Neural cell (in vitro differentiated cells): ENCODE measurements at regions not wholly inside any gene's neighbourhood (a gene's known extent, or its start where the extent isn't known, plus 50 kb on each side); places are given as distances from the start of the nearest gene placed in this dataset.

Source experiments
- H2AFZ ChIP-seq: fragments of 200-600, 300-800 bp; sonication (generic), shearing (Covaris generic); 2 replicates; pipeline ENCODE4 v1.6.0; 2014; ENCODE audit warnings: low read depth, mild to moderate bottlenecking, antibody characterized with exemption, low read length, moderate library complexity
- H3F3A ChIP-seq: fragments of 200-600 bp; shearing (Covaris generic); 2 replicates; pipeline ENCODE4 v1.6.1; 2016; ENCODE audit warnings: mild to moderate bottlenecking, moderate library complexity, mixed read lengths, antibody characterized with exemption, low read length; ENCODE audit not compliant: insufficient read depth, poor library complexity, severe bottlenecking
- H3K27ac ChIP-seq: fragments of 200-600, 300-800 bp; sonication (generic), shearing (Covaris generic); 2 replicates; pipeline ENCODE4 v1.5.1; 2014; ENCODE audit warnings: mild to moderate bottlenecking, low read length, moderate library complexity
- H3K27me3 ChIP-seq: fragments of 300-800, 200-600 bp; sonication (generic), shearing (Covaris generic); 2 replicates; pipeline ENCODE4 v1.6.0; 2014; ENCODE audit warnings: mild to moderate bottlenecking, low read depth, low read length, moderate library complexity; ENCODE audit not compliant: insufficient read depth
- H3K36me3 ChIP-seq: fragments of 300-800, 200-600 bp; sonication (generic), shearing (Covaris generic); 2 replicates; pipeline ENCODE4 v1.5.1; 2014; ENCODE audit warnings: mild to moderate bottlenecking, antibody characterized with exemption, low read length, moderate library complexity; ENCODE audit not compliant: insufficient read depth
- H3K4me2 ChIP-seq: fragments of 300-800, 200-600 bp; sonication (generic), shearing (Covaris generic); 2 replicates; pipeline ENCODE4 v1.6.0; 2014; ENCODE audit warnings: mild to moderate bottlenecking, low read length
- H3K4me3 ChIP-seq: fragments of 300-800, 200-600 bp; sonication (generic), shearing (Covaris generic); 2 replicates; pipeline ENCODE4 v1.5.1; 2014; ENCODE audit warnings: mild to moderate bottlenecking, low read length, moderate library complexity
- H3K79me2 ChIP-seq: fragments of 200-600 bp; shearing (Covaris generic); replicated peaks from 2 replicates; pipeline ENCODE4 v1.6.0; 2014; ENCODE audit warnings: mild to moderate bottlenecking, low read length, moderate library complexity; ENCODE audit not compliant: insufficient read depth
- H3K9ac ChIP-seq: fragments of 300-800, 200-600 bp; sonication (generic), shearing (Covaris generic); 2 replicates; pipeline ENCODE4 v1.6.1; 2016; ENCODE audit warnings: mild to moderate bottlenecking, low read length, mixed read lengths
- H3K9me2 ChIP-seq: fragments of 200-600 bp; shearing (Covaris generic); 2 replicates; pipeline ENCODE4 v1.6.1; 2016; ENCODE audit warnings: mild to moderate bottlenecking, low read length, mixed read lengths; ENCODE audit not compliant: insufficient read depth
- H3K9me3 ChIP-seq: fragments of 200-600, 300-800 bp; sonication (generic), shearing (Covaris generic); 2 replicates; pipeline ENCODE4 v1.6.1; 2016; ENCODE audit warnings: mild to moderate bottlenecking, mixed run types, low read length, moderate library complexity, mixed read lengths
- H4K20me1 ChIP-seq: fragments of 200-600 bp; shearing (Covaris generic); 2 replicates; pipeline ENCODE4 v1.6.1; 2016; ENCODE audit warnings: mild to moderate bottlenecking, mixed run types; ENCODE audit not compliant: insufficient read depth
- CTCF ChIP-seq: fragments of 450-650 bp; IDR thresholded peaks from 2 replicates; pipeline ENCODE4 v1.5.1; 2014; ENCODE audit warnings: antibody characterized with exemption, mild to moderate bottlenecking, moderate library complexity; ENCODE audit not compliant: poor library complexity, severe bottlenecking
- EP300 ChIP-seq: fragments of 450-650 bp; conservative IDR thresholded peaks from 2 replicates; pipeline ENCODE4 v1.6.1; 2014; ENCODE audit warnings: antibody characterized with exemption, mild to moderate bottlenecking, moderate library complexity; ENCODE audit not compliant: poor library complexity, severe bottlenecking
- EZH2 ChIP-seq: fragments of 200-600, 300-800 bp; shearing (Covaris generic), sonication (generic); IDR thresholded peaks from 2 replicates; pipeline ENCODE4 v1.6.1; 2014; ENCODE audit warnings: antibody characterized with exemption, low read length, borderline replicate concordance, mild to moderate bottlenecking; ENCODE audit not compliant: insufficient read depth, poor library complexity, severe bottlenecking
- MXI1 ChIP-seq: fragments of 450-650 bp; conservative IDR thresholded peaks from 2 replicates; pipeline ENCODE4 v1.6.1; 2014; ENCODE audit warnings: antibody characterized with exemption, mild to moderate bottlenecking; ENCODE audit not compliant: poor library complexity, severe bottlenecking
- POLR2AphosphoS5 ChIP-seq: IDR thresholded peaks from 2 replicates; pipeline ENCODE4 v1.6.1; 2012
- RAD21 ChIP-seq: fragments of 450-650 bp; conservative IDR thresholded peaks from 2 replicates; pipeline ENCODE4 v1.6.1; 2014; ENCODE audit warnings: antibody characterized with exemption, mild to moderate bottlenecking, moderate library complexity
- REST ChIP-seq: IDR thresholded peaks from 2 replicates; pipeline ENCODE4 v1.6.1; 2012; ENCODE audit warnings: borderline replicate concordance
- SMC3 ChIP-seq: fragments of 450-650 bp; conservative IDR thresholded peaks from 2 replicates; pipeline ENCODE4 v1.6.1; 2014; ENCODE audit warnings: antibody characterized with exemption, mild to moderate bottlenecking, moderate library complexity; ENCODE audit not compliant: poor library complexity
- TAF1 ChIP-seq: IDR thresholded peaks from 2 replicates; pipeline ENCODE4 v1.6.1; 2012; ENCODE audit warnings: low read depth

GRCh38 chr9:80926611-80927010 lies 762.7 kb downstream of the TLE1 start:
- no peak overlapping the region for H3K4me2 ChIP-seq
- no peaks in the 10 kb centered on the region for H3K9me3 ChIP-seq
- no peaks in the 10 kb centered on the region for H3K9me2 ChIP-seq
- no peak for TF ChIP-seq EZH2
- no peak for TF ChIP-seq SMC3
- TF ChIP-seq RAD21, result no peak
- no peak overlapping the region for H3K27ac ChIP-seq
- H3K79me2 ChIP-seq, result no peaks in the 10 kb centered on the region
- no peaks in the 10 kb centered on the region for H3K36me3 ChIP-seq
- H4K20me1 ChIP-seq, result no peaks in the 10 kb centered on the region
- no peak overlapping the region for H2AFZ ChIP-seq
- H3K4me3 ChIP-seq, result no peak overlapping the region
- no peaks in the 10 kb centered on the region for H3F3A ChIP-seq
- H3K9ac ChIP-seq, result no peak overlapping the region
- H3K27me3 ChIP-seq, result no peaks in the 10 kb centered on the region

- no peaks in the 10 kb centered on the region for H3K9me2 ChIP-seq
- no peaks in the 10 kb centered on the region for H3K79me2 ChIP-seq
- H3K27me3 ChIP-seq, result no peaks in the 10 kb centered on the region
- no peak for TF ChIP-seq EP300
- no peak for TF ChIP-seq RAD21
- TF ChIP-seq MXI1, result no peak
- TF ChIP-seq SMC3, result no peak
- no peak for TF ChIP-seq CTCF
- TF ChIP-seq POLR2AphosphoS5, result no peak
- TF ChIP-seq EZH2, result no peak
- TF ChIP-seq REST, result no peak
- no peak for TF ChIP-seq TAF1
- no peaks in the 10 kb centered on the region for H3K36me3 ChIP-seq
- no peak overlapping the region for H3K4me2 ChIP-seq
- H2AFZ ChIP-seq, result no peak overlapping the region
- no peak overlapping the region for H3K4me3 ChIP-seq
- H3K9me3 ChIP-seq, result no peaks in the 10 kb centered on the region
- H4K20me1 ChIP-seq, result no peaks in the 10 kb centered on the region
- no peak overlapping the region for H3K27ac ChIP-seq
- H3K9ac ChIP-seq, result no peak overlapping the region
- H3F3A ChIP-seq, result no peaks in the 10 kb centered on the region
These were observed 766.8 kb downstream of the TLE1 start for GRCh38 chr9:80922544-80922943.

- Histone ChIP-seq H3K9ac (no peak overlapping the region), H3K27ac (no peak overlapping the region), H4K20me1 (no peaks in the 10 kb centered on the region), H3K9me2 (no peaks in the 10 kb centered on the region), H3K4me3 (no peak overlapping the region), H3K79me2 (no peaks in the 10 kb centered on the region), H3F3A (no peaks in the 10 kb centered on the region), H3K9me3 (no peaks in the 10 kb centered on the region), H3K4me2 (no peak overlapping the region), H3K27me3 (no peaks in the 10 kb centered on the region), H3K36me3 (no peaks in the 10 kb centered on the region), H2AFZ (no peak overlapping the region)
- TF ChIP-seq SMC3, result no peak
- no peak for TF ChIP-seq REST
- no peak for TF ChIP-seq CTCF
- no peak for TF ChIP-seq MXI1
- no peak for TF ChIP-seq RAD21
- no peak for TF ChIP-seq EZH2
- TF ChIP-seq TAF1, result no peak
- TF ChIP-seq POLR2AphosphoS5, result no peak
These were observed 782.6 kb downstream of the TLE1 start for GRCh38 chr9:80906728-80907127.
